Inferior parietal cortex (tissue), 1 donor: ENCODE measurements at regions not wholly inside any gene's neighbourhood (a gene's known extent, or its start where the extent isn't known, plus 50 kb on each side); places are given as distances from the start of the nearest gene placed in this dataset.

ENCODE experiments used
- DNase-seq: peaks from one replicate; pipeline ENCODE4 v3.0.0-alpha.2; 2016; ENCODE audit errors: extremely low spot score

GRCh38 chr14:29459531-29459930, 468.1 kb downstream of the PRKD1 start:
- DNase-seq, result no peak

DNA sequence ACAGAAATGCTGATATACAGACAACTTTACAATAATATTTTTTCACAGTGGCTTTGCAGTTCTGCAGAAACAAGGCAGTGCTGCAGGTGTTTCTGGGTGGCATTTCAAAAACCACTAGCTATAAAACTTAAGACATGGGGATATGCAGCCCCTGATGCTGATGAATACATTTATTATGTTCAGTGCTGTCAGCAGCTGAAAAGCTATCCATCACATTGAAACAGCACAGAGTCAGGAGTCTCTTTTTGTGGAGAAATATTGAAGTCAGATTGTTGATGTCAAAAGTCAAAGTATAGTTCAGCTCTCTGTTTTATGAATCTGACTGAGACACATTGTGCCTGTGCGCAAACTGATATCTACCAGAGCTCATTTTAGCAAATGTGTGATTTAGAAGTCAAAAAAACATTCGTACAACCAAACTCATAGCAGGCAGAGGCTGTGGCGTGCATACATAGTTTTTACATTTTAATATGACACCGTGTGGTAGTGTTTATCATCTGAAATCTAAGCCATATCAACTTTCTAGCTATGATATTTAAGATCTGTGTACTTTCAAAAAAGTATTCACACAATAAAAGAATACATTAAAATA, 467.6 kb downstream of the PRKD1 start:
- DNase-seq, result no peak

DNA sequence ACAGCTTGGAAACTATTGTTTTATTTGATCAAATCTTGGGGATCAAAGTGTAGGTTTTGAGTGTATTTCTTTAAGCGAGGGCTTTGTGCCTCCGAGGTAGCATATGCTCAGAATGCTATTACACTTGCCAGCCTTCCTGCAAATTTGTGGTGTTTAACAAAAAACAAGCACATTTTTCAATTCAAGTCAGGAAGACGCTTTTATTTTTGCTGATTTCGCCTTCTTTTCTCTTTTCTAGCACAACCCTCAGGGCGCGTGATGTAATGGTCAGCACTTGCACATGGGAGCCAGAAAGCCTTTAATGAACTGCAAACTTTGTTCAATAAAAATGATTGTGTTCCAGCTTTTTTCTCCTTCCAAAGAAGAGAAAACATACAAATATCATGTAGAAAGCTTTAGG, 466.5 kb downstream of the PRKD1 start:
- no peak for DNase-seq

- DNase-seq, result no peak
These were observed 466.1 kb downstream of the PRKD1 start for GRCh38 chr14:29461506-29461905.

DNA sequence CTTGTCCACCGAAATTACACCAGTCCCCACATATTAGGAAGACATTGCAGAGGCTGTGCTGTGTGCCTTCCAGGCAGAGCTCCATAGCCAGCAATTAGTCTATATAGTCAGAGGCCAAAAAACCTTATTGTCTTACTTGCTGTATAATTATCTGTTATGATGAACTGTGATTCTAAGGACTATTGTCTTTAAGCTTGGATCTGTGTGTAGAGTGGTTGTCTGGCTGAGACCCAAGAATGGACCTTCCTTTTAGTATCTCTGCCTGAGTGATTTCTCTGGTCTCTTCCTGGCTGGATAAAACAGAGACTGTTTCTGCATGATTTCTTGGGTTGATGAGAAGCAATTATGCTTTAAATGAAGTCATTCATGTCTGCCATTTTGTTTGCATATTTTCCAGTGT, 465.3 kb downstream of the PRKD1 start:
- DNase-seq, result no peak

GRCh38 chr14:29462772-29463171, 464.9 kb downstream of the PRKD1 start:
- no peak for DNase-seq

- no peak for DNase-seq
These were observed 463.8 kb downstream of the PRKD1 start for GRCh38 chr14:29463727-29464395.

DNA sequence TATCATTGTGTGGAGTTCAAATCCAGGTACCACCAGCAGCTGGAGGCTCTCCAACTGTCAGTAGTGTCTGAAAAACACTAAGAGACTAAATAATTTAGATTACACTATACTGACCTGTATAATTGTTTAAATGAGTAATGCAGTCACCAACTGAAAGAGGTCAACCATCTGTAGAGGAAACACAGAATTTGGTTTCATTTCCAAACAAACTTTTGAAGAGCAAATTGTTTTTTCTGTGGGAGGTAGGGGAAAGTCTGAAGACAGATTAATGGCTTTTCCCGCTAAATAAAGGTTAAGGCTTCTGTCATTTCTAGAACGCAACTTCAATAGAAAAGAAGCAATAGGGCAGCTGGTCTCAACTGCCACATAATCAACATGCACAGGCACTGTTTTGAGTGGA, 462.6 kb downstream of the PRKD1 start:
- no peak for DNase-seq

GRCh38 chr14:29475641-29476040, 452.0 kb downstream of the PRKD1 start:
- DNase-seq, result no peak

DNA sequence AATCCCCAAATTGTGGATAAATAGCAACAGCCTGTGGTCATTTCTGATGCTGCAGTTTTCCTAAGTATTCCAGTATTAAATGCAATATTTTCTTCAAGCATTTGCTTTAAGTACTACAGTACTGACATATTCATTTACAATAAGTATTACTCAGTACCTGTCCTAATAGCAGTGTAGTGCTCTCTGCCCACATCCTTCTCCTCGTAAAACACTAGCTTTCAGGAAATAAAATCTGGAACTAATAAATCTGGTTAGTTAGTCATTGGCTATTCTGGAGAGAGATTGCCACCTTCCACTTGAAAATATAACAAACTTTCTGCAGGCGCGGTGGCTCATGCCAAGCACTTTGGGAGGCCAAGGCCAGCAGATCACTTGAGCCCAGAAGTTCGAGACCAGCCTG, 441.5 kb downstream of the PRKD1 start:
- DNase-seq, result no peak

DNA sequence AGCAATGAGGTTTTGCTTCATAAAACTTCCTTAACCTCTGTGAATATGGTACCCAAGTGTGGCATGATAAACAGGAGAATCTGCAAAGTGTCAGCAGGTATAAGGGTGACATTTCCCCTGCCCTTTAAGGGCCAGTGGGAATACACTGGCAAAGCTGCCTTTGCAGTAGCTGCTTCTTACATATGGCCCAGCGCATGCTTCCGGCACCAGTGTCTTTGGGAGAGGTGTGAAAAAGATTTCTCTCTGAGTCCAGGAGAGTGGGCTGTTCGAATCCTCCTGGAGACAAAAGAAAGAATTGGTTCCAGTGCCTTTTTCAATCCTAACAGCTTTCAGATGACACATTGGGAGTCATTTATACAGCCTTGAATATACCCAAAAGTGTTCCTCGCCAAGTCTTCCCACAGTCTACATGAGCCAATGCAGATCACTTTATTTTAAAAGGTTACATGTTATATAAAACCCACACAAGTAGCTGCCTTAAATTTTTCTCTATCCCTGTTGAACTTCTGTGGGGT, 437.7 kb downstream of the PRKD1 start:
- DNase-seq, result peak; percentile 47

GRCh38 chr14:29493849-29494248, 433.8 kb downstream of the PRKD1 start:
- no peak for DNase-seq

DNA sequence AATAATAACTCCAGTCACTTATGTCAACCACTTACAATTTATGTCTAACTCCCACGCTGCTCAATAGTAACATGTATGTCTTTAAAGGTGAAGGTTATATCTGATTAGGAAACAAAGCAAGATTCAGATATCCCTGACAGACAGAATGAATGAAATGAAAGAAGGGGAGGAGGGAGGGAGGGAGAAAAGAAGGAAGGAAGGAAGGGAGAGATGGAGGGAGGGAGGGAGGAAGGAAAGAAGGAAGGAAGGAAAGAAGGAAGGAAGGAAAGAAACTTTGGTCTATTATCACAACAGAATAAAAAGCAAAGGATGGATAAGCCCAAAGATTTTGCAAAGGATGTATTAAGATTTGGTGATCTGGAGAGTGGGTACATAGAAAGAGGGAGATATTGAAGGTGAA, 433.3 kb downstream of the PRKD1 start:
- DNase-seq, result no peak

- DNase-seq, result no peak
These were observed 423.7 kb downstream of the PRKD1 start for GRCh38 chr14:29503903-29504302.

DNA sequence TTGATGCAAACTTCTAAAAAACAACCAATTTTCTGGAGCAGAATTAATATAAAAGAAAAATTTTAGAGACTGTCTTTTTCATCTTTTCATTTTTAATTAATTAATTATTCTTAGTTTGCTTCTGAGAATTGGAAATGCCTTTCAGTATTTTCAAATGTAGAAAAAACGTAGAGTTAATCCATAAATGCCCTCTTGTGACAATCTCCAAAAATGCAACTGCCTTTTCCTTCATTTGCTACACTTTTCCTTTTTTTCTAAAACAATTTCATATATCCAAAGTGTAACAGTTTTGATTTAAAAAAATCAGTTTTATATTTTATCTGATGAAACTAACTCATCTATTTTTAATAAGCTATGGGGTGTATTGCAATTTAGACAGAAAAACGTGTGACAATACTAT, 409.3 kb downstream of the PRKD1 start:
- DNase-seq, result peak; percentile 54

- DNase-seq, result no peak
These were observed 406.0 kb downstream of the PRKD1 start for GRCh38 chr14:29521526-29522137.
